KMS-11 (cell line): ENCODE measurements at regions not wholly inside any gene's neighbourhood (a gene's known extent, or its start where the extent isn't known, plus 50 kb on each side); places are given as distances from the start of the nearest gene placed in this dataset.

Source experiments
- H2AFZ ChIP-seq: fragments of 200-600 bp; sonication (generic); 2 replicates; pipeline ENCODE4 v1.6.1; 2016; ENCODE audit warnings: antibody characterized with exemption, mixed run types, low read depth
- H3K27ac ChIP-seq: fragments of 200-600 bp; sonication (generic); 2 replicates; pipeline ENCODE4 v1.6.1; 2016; ENCODE audit warnings: mild to moderate bottlenecking, mixed run types
- H3K27me3 ChIP-seq: fragments of 200-600 bp; sonication (generic); 2 replicates; pipeline ENCODE4 v1.6.1; 2017; ENCODE audit warnings: mild to moderate bottlenecking, low read depth, mixed run types, moderate library complexity; ENCODE audit not compliant: insufficient read depth
- H3K36me3 ChIP-seq: fragments of 200-600 bp; sonication (generic); 2 replicates; pipeline ENCODE4 v1.6.1; 2017; ENCODE audit warnings: mild to moderate bottlenecking, mixed run types; ENCODE audit not compliant: insufficient read depth
- H3K4me1 ChIP-seq: fragments of 200-600 bp; sonication (generic); 2 replicates; pipeline ENCODE4 v1.6.1; 2016; ENCODE audit warnings: mild to moderate bottlenecking, low read depth, mixed run types; ENCODE audit not compliant: poor library complexity, severe bottlenecking
- H3K4me2 ChIP-seq: fragments of 200-600 bp; sonication (generic); 2 replicates; pipeline ENCODE4 v1.7.0; 2016; ENCODE audit warnings: mild to moderate bottlenecking, mixed run types
- H3K4me3 ChIP-seq: fragments of 200-600 bp; sonication (generic); IDR thresholded peaks from 2 replicates; pipeline ENCODE4 v1.6.1; 2017; ENCODE audit warnings: low read depth, low read length, mixed read lengths; ENCODE audit not compliant: insufficient read depth
- H3K79me2 ChIP-seq: fragments of 200-600 bp; sonication (generic); 2 replicates; pipeline ENCODE4 v1.6.1; 2016; ENCODE audit warnings: low read depth, mixed run types; ENCODE audit not compliant: insufficient read depth
- H3K9ac ChIP-seq: fragments of 200-600 bp; sonication (generic); 2 replicates; pipeline ENCODE4 v1.6.1; 2016; ENCODE audit warnings: mild to moderate bottlenecking, mixed run types
- H4K20me1 ChIP-seq: fragments of 200-600 bp; sonication (generic); 2 replicates; pipeline ENCODE4 v1.6.1; 2016; ENCODE audit warnings: mild to moderate bottlenecking, mixed run types; ENCODE audit not compliant: insufficient read depth
- CTCF ChIP-seq: fragments of 200-600 bp; sonication (generic); conservative IDR thresholded peaks from 2 replicates; pipeline ENCODE4 v1.6.1; 2017; ENCODE audit warnings: low read depth, mild to moderate bottlenecking, antibody characterized with exemption, low read length, moderate library complexity, mixed read lengths

GRCh38 chr20:60913298-60913697 lies 338.8 kb upstream of the CDH4 start:
- H3K36me3 ChIP-seq, result no peaks in the 10 kb centered on the region
- no peak overlapping the region for H3K4me3 ChIP-seq
- H3K4me1 ChIP-seq, result no peaks in the 10 kb centered on the region
- no peaks in the 10 kb centered on the region for H4K20me1 ChIP-seq
- no peak overlapping the region for H3K27ac ChIP-seq
- H3K27me3 ChIP-seq, result no peaks in the 10 kb centered on the region
- no peaks in the 10 kb centered on the region for H3K79me2 ChIP-seq
- TF ChIP-seq CTCF, result no peak
- no peak overlapping the region for H3K4me2 ChIP-seq
- no peak overlapping the region for H3K9ac ChIP-seq
- no peak overlapping the region for H2AFZ ChIP-seq

- Histone ChIP-seq H2AFZ (no peak overlapping the region), H3K36me3 (no peaks in the 10 kb centered on the region), H3K27me3 (no peaks in the 10 kb centered on the region), H3K9ac (no peak overlapping the region), H4K20me1 (no peaks in the 10 kb centered on the region), H3K4me1 (no peaks in the 10 kb centered on the region), H3K27ac (no peak overlapping the region), H3K4me3 (no peak overlapping the region), H3K79me2 (no peaks in the 10 kb centered on the region), H3K4me2 (no peak overlapping the region)
- no peak for TF ChIP-seq CTCF
Measured at GRCh38 chr20:60921022-60921622, 330.9 kb upstream of the CDH4 start.

- Histone ChIP-seq H3K36me3 (no peaks in the 10 kb centered on the region), H3K27me3 (no peaks in the 10 kb centered on the region), H2AFZ (no peak overlapping the region), H3K79me2 (no peaks in the 10 kb centered on the region), H3K4me3 (no peak overlapping the region), H3K4me1 (no peaks in the 10 kb centered on the region), H3K9ac (no peak overlapping the region), H3K27ac (no peak overlapping the region), H4K20me1 (no peaks in the 10 kb centered on the region), H3K4me2 (no peak overlapping the region)
- TF ChIP-seq CTCF, result no peak
Measured at GRCh38 chr20:60926831-60927230, 325.2 kb upstream of the CDH4 start.

GRCh38 chr20:60928341-60928740 lies 323.7 kb upstream of the CDH4 start:
- H3K4me2 ChIP-seq, result no peak overlapping the region
- no peaks in the 10 kb centered on the region for H3K36me3 ChIP-seq
- H4K20me1 ChIP-seq, result no peaks in the 10 kb centered on the region
- no peaks in the 10 kb centered on the region for H3K79me2 ChIP-seq
- no peak overlapping the region for H3K9ac ChIP-seq
- H3K27ac ChIP-seq, result no peak overlapping the region
- no peaks in the 10 kb centered on the region for H3K4me1 ChIP-seq
- H3K27me3 ChIP-seq, result no peaks in the 10 kb centered on the region
- TF ChIP-seq CTCF, result no peak
- no peak overlapping the region for H3K4me3 ChIP-seq
- no peak overlapping the region for H2AFZ ChIP-seq
